GM13977 (cell line): ENCODE measurements at regions not wholly inside any gene's neighbourhood (a gene's known extent, or its start where the extent isn't known, plus 50 kb on each side); places are given as distances from the start of the nearest gene placed in this dataset.

Experiments used
- DNase-seq: peaks from one replicate; pipeline ENCODE4 v3.0.0; 2012; ENCODE audit warnings: low spot score
- in situ Hi-C: fragments of 300-500 bp; cut with MboI; formaldehyde crosslinking; loops from one replicate; pipeline ENCODE4 v1.12.0; 2022; ENCODE audit warnings: low sequenced_read_pairs, low pct_unique_long_range_greater_than_20kb, mixed read lengths, inconsistent platforms; ENCODE audit not compliant: unreplicated experiment
- TF ChIP-seq, protein P1 (sequence below): IDR thresholded peaks from 2 replicates; pipeline ENCODE4 v1.5.1; 2012; ENCODE audit warnings: mild to moderate bottlenecking, control low read depth; ENCODE audit not compliant: insufficient read depth; ENCODE audit errors: extremely low read depth, missing control alignments

DNA sequence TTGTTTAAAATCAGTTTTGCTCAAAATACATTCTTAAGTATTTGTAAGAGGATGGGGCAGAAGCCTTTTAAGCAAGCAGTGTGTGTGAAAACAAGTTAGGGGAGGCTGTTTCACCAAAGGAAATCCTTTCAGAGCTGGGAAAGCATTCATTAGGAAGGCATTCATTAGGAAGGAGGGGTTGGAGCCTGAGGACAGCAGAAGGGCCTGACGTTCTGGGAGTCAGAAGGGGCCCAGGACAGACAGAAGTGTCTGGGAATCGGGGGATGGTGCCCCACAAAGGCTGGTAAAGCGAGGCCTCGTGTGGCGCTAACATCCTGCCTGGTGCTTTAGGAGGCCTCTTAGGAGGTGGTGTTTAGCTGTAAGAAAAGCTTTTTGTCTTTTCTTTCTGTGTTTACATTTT lies 80.6 kb upstream of the NXT1 start:
- TF ChIP-seq, protein P1, sequence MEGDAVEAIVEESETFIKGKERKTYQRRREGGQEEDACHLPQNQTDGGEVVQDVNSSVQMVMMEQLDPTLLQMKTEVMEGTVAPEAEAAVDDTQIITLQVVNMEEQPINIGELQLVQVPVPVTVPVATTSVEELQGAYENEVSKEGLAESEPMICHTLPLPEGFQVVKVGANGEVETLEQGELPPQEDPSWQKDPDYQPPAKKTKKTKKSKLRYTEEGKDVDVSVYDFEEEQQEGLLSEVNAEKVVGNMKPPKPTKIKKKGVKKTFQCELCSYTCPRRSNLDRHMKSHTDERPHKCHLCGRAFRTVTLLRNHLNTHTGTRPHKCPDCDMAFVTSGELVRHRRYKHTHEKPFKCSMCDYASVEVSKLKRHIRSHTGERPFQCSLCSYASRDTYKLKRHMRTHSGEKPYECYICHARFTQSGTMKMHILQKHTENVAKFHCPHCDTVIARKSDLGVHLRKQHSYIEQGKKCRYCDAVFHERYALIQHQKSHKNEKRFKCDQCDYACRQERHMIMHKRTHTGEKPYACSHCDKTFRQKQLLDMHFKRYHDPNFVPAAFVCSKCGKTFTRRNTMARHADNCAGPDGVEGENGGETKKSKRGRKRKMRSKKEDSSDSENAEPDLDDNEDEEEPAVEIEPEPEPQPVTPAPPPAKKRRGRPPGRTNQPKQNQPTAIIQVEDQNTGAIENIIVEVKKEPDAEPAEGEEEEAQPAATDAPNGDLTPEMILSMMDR = no peak
- in situ Hi-C loops = no loop called here
- no peak for DNase-seq

DNA sequence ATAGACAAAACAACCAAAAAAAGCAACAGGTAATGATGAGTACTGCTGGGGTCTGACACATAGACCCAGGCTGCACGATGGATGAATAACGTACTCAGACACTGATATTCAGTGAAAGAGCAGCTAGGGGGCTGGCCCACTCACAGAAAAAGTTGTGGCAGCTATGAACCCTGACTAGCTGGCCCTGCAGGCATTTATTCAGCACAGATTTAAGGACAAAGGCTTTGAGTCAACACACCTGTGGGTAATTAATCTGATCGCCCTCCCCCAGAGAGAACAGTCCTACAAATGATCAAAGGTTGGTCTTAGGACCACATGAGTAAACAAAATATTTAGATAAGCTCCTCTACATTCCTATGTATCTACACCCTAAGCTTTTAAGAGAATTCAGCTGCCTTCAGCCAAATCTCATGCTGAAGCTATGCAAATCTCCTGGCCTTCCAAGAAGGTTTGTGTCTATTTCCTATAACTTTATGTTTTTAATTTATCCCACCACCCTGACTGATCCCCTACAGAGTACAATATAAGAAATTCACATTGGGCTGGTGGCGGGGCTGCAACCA lies 81.7 kb upstream of the NXT1 start:
- in situ Hi-C loops = no loop called here
- no peak for DNase-seq
- TF ChIP-seq, protein P1 = no peak

DNA sequence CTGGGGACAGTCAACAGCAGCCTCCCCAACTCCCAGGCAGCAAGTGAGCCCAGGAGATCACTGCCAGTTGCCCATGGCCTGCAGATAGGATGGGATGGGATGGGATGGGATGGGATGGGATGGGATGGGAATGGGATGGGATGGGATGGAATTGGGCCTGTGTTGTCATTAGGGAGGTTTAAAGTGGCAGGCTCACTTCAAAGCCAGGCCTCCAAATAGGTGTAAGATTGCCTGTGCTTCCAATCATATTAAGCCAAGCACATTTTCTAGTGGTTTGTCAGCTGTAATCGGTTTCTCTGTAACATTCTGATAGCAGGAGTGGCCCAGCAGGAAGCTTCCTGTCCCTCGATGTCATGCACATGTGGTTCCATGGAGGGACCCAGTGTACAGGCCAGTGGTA lies 82.7 kb upstream of the NXT1 start:
- in situ Hi-C loops = no loop called here
- TF ChIP-seq, protein P1 = no peak
- no peak for DNase-seq

DNA sequence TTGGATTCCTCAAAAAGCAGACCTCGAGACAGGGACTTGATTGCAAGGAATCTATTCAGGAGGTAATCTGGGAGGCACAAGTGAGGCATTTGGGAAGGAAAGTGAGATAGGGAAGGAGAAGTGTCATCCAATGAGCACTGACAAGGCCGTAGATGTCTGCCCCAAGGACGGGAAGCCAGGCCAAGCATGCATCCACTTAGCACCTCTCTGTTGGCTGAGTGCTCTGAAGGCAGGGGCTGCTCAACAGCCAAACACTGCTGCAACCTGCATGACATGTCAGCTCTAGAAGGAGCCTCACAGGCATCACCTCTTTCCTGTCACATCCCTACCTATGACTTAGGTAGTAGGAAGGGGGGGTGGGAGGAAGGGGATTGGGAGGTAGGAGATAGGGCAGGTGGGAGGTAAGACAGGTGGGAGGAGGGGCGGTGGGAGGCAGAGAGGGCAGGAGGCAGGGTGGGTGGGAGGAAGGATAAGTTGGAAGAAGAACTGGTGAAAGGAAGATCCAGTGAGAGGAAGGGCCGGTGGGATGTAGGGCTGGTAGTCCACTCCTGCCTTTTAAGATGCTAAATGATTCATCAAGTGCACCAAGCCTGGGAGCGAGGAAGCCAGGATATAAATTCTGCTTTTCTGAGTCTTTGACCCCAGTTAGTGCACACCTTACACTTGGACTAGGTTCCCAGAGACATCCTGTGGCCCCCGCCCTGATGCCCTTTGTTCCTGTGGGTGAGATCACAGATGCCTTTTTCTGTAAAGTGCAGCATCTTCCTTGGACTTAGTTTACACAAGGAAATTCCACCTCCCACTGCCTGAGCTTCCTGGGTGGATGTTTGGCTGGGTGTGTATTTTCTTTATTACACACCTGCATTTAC lies 83.8 kb upstream of the NXT1 start:
- in situ Hi-C loops = no loop called here
- no peak for DNase-seq
- TF ChIP-seq, protein P1 = no peak

DNA sequence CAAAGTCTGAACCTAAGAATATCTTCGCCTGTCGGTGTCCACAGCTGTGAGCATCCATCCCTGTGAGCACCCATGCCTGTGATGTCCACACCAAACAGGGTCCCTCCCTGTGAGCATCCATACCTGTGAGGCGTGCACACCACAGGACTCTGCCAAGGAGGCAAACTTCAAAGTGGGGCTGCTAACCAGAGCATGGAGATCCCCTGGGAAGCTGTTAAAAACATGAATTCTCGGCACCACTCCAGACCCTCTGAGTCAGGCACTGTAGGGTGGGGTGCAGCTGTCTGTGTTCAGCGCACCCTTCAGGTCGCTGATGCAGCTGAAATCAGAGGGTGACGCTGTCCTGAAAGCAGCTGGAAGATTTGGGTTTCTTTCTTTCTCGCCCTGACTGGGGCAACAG lies 85.4 kb upstream of the NXT1 start:
- in situ Hi-C loops = no loop called here
- DNase-seq = no peak
- TF ChIP-seq, protein P1 = no peak

DNA sequence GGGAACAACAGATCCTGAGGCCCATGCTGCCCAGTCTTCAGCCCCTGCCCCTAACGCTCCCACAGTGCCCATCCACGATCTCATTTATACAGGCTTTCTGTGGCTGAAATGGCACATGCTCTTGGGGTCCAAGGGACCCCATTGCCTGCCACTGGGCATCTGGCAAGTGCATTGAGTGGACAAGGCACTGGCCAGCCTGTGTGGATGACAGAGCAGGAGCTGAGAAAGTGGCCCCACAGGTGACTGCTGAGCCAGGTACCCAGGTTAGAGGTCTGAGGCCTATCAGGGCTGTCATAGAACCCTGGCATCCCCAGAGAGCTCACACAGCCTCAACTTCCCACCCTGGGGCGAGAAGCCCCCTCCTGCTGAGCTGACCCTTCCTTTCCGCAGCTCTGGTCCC lies 86.0 kb upstream of the NXT1 start:
- no peak for DNase-seq
- TF ChIP-seq, protein P1 = no peak
- in situ Hi-C loops = no loop called here
